Omental fat pad (tissue), 3 donors: ENCODE measurements at regions not wholly inside any gene's neighbourhood (a gene's known extent, or its start where the extent isn't known, plus 50 kb on each side); places are given as distances from the start of the nearest gene placed in this dataset.

ENCODE experiments used
- ATAC-seq: fragments of 150-250 bp; one replicate; pipeline ENCODE4 v1.9.1; 2016; ENCODE audit warnings: mild to moderate bottlenecking, moderate library complexity; ENCODE audit not compliant: low FRiP score
- DNase-seq: peaks from one replicate; pipeline ENCODE4 v3.0.0-alpha.2; 2019; ENCODE audit warnings: low spot score
- TF ChIP-seq, protein P1 (sequence below), 3 donors: fragments of 450-650 bp; IDR thresholded peaks; one replicate each; pipeline ENCODE4 v1.5.1; 2016 to 2017; ENCODE audit warnings: antibody characterized with exemption in 3 of 3, mild to moderate bottlenecking in 3 of 3, moderate library complexity in 2 of 3

DNA sequence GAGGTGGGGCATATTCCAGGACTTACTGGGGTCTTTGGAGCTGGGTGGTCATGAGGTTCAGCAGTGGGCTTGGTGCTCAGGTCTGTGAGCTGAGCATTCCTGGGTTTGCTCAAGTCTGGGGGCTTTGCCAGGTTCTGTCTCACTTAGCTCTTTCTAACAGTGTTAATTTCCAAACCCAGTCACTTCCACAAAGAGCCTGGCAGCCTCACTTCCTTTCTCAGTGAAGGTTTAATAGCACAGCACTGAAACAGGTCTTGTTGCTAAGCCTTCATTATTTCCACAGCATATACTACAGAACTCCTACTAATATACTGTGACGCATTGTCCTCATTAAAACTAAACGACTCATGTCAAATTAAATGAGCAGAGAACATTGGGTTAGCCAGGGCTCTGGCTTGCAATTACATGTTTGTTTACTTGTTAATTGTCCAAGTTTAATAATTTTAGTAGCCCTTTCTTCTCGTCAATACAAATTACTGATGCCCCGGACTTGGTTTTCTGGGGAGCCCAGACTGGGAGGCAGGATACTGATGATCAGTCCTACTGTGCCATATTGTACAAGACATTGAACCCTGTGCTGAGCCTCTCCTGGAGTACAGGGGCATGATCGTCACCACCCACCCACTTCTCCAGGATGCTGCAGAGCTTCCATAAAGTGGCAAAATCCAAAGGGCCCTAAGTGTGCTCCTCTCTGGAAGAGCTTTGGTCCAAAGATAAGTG, 170.7 kb downstream of the IER5 start:
- DNase-seq (no peak), ATAC-seq (no peak)
- TF ChIP-seq, protein P1, sequence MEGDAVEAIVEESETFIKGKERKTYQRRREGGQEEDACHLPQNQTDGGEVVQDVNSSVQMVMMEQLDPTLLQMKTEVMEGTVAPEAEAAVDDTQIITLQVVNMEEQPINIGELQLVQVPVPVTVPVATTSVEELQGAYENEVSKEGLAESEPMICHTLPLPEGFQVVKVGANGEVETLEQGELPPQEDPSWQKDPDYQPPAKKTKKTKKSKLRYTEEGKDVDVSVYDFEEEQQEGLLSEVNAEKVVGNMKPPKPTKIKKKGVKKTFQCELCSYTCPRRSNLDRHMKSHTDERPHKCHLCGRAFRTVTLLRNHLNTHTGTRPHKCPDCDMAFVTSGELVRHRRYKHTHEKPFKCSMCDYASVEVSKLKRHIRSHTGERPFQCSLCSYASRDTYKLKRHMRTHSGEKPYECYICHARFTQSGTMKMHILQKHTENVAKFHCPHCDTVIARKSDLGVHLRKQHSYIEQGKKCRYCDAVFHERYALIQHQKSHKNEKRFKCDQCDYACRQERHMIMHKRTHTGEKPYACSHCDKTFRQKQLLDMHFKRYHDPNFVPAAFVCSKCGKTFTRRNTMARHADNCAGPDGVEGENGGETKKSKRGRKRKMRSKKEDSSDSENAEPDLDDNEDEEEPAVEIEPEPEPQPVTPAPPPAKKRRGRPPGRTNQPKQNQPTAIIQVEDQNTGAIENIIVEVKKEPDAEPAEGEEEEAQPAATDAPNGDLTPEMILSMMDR (IDR thresholded peaks at IDR 0.05) = no peak

DNA sequence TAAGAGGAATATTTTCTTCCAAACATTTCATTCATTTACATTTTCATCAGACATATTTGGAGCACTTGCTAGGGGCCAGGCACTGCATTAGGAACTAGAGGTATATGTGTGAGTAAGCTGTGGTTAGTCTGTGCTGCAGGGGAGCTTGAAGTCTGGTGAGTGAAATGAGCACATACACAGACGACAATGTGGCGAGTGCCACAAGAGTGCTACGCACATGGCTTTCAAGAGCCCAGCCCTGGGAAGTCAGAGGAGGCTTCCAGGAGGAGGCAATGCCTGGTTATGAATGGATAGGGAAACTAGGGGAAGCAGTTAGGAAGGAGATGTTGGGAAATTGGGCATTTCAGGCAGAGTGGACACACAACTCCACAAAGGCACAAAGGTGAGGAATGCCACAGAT, 171.8 kb downstream of the IER5 start:
- DNase-seq = no peak
- TF ChIP-seq, protein P1 (IDR thresholded peaks at IDR 0.05) = no peak
- no peak for ATAC-seq

DNA sequence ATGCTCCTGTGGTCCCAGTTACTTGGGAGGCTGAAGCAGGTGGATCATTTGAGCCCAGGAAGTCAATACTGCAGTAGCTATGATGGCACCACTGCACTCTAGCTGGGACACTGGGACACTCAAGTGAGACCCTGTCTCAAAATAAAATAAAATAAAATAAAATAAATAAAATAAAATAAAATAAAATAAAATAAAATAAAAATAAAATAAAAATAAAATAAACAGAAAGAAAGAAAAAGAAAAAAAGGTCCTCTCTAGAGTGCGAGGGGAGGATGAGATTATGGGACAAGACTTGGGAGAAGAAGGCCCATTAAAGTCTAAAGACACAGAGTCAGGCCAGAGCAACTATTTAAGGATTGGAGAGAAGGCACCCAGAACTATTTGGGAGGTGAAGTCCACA, 172.5 kb downstream of the IER5 start:
- ATAC-seq (no peak), DNase-seq (no peak)
- TF ChIP-seq, protein P1 (IDR thresholded peaks at IDR 0.05) = no peak

DNA sequence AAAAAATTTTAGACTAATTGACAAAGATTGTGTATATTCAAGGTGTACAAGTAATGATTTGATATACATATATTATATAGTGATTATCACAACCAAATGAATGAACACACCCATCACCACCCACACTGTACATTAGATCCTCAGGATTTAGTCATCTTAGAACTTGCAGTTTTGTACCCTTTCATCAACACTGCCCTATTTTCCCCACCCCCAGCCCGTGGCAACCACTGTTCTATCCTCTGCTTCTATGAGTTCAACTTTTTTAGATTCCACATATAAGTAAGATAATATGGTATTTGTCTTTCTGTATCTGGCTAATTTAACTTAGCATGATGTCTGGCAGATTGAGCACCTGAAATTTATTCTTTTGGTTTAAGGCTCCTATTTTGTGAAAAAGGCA, 173.6 kb downstream of the IER5 start:
- DNase-seq (no peak), ATAC-seq (no peak)
- TF ChIP-seq, protein P1 (IDR thresholded peaks at IDR 0.05) = no peak

DNA sequence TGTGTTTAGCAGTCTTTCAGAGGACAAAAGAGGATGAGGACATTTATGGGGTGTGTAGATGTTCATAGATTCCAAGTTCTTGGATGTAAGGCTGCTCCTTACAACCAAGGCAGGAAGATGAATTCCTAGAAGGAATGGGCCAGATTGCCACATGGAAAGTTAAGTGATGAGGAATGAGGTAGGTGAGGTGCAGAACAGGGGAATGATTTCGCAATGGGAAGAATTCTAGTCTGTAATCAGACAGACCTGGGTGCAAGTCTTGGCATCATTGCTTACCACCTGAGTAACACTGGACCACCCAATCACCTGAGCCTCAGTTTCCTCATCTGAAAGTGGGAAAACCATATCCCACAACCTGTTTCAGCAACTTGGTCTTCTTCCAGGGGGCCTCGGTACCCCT, 174.9 kb downstream of the IER5 start:
- TF ChIP-seq, protein P1 (IDR thresholded peaks at IDR 0.05) = no peak
- DNase-seq = no peak
- ATAC-seq = no peak

DNA sequence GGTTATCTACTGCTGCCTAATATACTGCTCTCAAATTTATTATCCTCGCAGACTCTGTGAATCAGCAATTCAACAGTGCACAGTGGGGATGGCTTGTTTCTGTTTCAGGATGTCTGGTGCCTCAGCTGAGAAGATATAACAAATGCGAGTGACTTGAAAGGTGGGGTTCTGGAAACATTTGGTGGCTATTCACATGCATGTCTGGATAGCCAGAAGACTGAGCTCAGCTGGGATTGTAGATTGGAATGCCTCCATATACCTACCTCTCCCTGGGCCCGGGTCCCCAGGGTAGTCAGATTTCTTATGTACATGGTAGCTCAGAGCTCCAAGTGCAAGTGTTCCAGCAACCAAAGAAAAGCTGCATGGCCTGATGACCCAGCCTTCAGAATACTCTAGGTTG, 176.3 kb downstream of the IER5 start:
- no peak for ATAC-seq
- TF ChIP-seq, protein P1 (IDR thresholded peaks at IDR 0.05) = no peak
- DNase-seq = no peak

DNA sequence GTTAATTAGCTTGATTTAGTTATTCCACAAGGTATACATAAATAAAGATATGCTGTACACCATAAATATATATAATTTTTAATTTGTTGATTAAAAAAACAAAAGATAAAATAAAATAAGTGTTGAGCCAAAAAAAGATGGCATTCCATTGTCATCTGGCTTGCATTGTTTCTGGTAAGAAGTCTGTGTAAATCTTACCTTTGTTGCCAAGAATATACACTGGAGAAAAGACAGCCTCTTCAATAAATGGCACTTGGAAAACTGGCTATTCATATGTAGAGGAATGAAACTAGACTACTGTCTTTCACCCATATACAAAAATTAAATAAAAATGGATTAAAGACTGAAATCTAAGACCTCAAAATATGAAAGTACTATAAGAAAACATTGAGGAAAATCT, 196.5 kb downstream of the IER5 start:
- no peak for DNase-seq
- ATAC-seq = no peak
- TF ChIP-seq, protein P1 (IDR thresholded peaks at IDR 0.05) = no peak
